GM18951 (cell line): ENCODE measurements at regions not wholly inside any gene's neighbourhood (a gene's known extent, or its start where the extent isn't known, plus 50 kb on each side); places are given as distances from the start of the nearest gene placed in this dataset.

Source experiments
- POLR2A ChIP-seq: IDR thresholded peaks from 4 replicates; pipeline ENCODE4 v1.6.1; 2011; ENCODE audit warnings: mild to moderate bottlenecking; ENCODE audit not compliant: insufficient read length, insufficient read depth; ENCODE audit errors: extremely low read depth
- in situ Hi-C: fragments of 300-500 bp; cut with MboI; formaldehyde crosslinking; loops from one replicate; pipeline ENCODE4 v1.12.0; 2022; ENCODE audit warnings: low sequenced_read_pairs, mixed read lengths, inconsistent platforms; ENCODE audit not compliant: unreplicated experiment

DNA sequence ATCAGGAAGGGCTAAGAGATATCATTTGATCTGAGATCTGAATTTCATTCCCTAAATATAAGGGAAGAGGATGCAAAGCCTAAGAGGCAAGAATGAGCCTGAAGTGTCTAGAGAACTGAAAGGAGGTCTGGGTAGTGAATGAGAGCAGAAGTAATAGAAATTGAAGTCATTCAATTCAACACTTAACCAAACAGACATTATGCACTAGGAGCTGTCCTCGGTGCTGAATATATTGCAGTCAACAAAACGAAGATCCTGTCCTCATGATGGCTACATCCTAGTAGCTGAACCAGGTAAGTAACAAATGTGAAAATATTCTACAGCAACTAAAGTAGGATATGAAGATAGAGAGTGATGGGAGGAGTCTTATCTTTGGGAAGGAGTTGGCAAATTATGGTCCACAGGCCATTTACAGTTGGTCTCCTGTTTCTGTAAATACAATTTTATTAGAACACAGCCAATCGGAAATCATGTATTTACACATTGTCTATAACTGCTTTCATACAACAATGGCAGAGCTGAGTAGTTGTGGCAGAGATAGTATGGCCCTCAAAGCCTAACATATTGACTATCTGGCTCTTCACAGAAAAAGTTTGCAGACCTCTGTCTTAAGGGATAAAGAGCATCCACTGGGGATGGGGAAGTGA is 192.9 kb upstream of the CADPS start:
- in situ Hi-C loops = no loop called here
- TF ChIP-seq POLR2A = no peak

DNA sequence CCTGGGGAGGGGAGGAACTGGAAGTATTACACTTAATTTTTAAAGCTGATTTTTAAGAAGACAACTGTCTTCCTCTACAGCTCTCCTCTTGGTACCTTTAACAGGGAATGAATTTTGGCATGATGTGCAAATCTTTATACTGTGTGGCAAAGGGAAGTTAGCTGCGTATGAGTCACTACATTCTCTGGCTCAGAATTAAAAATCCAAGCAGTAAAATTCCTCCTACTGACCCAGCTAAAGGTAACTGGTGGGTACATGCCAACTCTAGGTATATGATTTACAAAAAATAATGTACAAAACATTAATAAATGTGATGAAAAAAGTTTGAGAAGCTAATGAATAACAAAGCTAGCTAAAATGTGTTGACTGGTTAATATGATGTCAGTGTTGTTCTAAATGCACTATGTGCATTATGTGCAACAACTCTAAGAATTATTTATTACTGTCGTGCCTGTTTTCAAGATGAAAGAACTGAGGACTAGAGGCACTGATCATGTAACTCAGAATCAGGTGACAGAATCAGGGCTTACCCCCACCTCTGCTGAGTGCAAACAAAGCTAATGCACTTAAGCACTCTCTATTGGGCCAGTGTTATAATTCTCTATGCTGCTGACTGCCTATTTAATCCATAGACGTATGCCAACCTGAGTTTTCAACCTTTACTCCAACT is 194.7 kb upstream of the CADPS start:
- TF ChIP-seq POLR2A = no peak
- in situ Hi-C loops = no loop called here

DNA sequence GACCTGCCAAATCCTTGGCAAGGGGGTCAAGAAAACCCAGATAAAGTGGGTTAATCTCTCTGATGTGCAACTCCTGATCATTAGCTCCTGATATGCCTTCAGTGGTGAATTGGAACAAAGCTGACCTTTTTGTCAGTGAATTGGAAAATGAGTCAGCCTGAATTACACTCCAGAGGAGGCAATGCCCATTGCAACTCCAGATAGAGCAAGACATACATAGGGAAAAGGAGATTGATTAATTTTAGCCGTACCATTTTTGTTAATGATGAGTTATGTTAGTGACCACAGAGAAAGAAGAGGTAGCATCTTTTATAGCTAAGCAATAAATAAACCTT is 195.2 kb upstream of the CADPS start:
- TF ChIP-seq POLR2A = no peak

DNA sequence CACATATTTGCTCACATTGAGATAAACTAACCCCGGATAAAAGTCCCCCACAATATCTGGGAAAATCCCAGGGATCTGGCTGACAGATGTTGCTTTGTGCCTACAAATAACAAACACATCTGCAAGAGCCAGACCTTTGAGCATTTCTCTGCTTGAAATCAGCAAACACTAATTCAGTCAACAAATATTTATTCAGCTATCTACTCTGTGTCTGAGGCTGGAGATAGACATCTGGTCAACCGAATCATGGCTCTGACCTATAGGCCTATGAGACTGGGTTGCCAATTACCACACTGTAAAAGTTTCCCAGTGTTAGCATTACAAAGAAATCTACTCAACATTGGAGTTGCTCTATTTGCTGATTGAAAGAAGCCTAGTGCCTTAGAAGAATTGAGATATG is 201.1 kb upstream of the CADPS start:
- TF ChIP-seq POLR2A = no peak
- in situ Hi-C loops = no loop called here

More for the DNA sequence above, 195.2 kb upstream of the CADPS start:
- in situ Hi-C loops = no loop called here

DNA sequence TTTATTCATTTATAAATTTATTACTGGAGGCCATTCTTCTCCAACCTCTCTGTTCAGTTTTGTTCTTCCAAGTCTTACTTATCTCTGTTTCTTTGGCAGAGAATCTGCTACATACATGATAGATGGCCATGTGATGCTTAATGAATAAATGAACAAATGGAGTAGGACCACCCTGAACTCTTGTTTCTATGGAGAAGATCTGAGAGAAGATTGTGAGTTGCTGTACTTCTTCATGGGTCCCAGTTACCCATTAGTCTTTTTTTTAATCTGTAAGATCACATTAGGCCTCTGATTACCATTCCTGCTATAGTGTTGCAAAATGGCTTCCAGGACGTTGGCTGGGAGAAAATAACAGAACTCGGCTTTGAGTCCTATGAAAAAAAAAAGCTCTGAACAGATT is 191.9 kb upstream of the SYNPR start:
- in situ Hi-C loops = no loop called here
- no peak for TF ChIP-seq POLR2A

DNA sequence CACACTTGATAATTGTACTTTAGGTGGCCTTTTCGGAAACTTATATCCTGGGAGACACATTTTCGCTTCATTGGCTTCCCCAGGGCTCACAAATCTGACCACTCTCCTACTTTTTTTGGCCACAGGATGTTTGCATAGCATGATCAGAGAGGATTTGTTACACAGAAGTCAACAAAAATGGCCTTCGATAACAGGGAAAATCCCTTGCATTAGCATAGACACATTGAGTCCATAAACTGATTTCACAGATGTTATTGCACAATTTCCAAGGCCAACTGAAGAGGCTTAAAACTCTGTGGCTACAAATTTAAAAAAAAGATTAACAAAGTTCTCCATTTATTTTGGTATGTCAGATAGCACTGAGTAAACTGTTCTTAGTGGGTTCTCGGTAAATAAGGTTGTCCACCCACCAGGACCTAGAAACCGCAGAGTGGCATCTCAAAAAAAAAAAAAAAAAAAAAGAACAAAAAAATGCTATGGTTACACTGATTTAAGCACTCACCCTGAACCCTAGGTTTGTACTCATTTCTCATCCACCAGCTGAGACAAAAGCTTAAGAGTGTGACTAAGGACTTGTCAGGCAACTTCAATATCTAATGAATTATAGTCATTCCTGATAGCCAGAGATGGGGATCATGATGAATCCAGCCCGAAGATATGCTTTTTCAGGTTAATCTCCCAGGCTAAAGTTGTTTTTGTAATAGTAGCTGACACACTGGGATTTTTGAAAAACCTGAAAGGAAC is 188.9 kb upstream of the SYNPR start:
- no peak for TF ChIP-seq POLR2A
- in situ Hi-C loops = no loop called here

DNA sequence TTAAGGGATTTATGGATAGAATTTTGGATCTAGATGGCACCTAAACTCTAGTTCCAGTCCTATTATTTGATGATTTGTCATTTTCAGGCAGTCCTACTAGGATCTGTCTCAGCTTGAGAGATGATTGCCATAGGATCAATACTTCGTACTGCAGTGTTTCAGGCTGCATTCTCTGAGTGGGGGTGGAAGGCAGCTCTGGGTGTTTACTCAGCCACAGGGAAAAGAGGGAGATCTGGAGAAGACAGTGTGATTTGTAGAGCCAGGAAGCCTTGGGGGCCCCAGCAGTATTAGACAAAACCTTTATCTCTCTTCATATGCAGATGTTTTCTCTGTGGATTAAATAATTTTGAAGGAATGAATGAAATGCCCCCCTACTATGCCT is 188.4 kb upstream of the SYNPR start:
- in situ Hi-C loops = no loop called here
- TF ChIP-seq POLR2A = no peak

DNA sequence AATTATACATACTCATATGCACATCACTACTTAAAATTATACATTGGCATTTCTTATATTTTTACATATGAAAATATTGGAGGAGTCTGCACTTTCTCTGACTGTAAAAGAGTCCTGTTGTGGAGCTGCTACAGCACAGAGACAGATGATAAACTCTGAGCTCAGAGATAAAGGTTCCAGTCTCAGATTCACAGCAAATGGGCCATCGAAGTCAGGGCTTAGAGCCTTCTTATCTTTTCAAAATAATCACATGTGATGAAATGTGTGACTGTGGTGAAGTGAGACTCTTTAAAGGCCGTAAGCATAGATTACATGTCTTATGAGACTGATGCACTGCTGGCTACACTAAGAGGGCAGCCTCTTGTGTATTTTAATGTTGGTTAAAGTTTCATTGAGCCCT is 187.5 kb upstream of the SYNPR start:
- no peak for TF ChIP-seq POLR2A
- in situ Hi-C loops = no loop called here

DNA sequence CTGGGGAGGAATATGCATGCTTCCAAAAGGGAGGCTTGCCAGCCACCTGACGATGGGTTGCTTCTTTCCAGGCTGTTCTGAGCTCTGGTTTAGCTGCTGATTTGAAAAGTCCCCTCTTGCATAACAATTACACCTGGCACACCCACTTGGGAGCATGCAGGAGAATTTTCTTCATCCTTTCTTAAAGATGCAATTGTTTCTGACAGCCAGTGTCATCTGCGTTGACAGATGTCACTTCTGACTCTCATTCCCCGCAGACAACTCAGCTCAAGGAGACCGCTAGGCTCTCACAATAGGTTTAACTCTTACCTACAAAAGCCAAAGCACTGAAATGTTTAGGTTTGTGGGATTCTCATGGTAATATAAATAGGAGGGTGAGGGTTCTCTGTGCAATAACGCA is 185.6 kb upstream of the SYNPR start:
- in situ Hi-C loops = no loop called here
- TF ChIP-seq POLR2A = no peak

DNA sequence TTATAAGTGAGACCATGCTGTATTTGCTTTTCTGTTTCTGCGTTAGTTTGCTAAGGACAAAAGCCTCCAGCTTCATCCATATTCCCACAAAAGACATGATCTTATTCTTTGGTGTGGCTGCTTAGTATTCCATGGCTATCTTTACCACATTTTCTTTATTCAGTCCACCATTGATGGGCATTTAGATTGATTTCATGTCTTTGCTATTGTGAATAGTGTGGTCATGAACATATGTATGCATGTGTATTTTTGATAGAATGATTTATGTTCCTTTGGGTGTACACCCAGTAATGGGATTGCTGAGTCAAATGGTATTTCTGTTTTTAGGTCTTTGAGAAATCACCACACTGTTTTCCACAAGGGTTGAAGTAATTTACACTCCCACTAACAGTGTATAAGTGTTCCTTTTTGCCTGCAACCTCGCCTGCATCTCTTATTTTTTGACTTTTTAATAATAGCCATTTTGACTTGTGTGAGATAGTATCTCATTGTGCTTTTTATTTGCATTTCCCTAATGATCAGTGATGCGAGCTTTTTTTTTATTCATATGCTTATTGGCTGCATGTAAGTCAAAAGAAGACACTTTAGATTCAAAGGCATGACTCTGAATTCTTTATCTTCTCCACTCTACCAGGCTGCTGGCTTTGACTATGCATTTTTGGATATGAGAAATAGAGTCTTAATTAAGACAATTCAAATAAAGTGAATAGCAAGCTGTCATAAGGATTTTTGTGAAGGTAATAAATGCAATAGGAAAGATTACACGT is 183.3 kb upstream of the SYNPR start:
- in situ Hi-C loops = no loop called here
- TF ChIP-seq POLR2A = no peak

DNA sequence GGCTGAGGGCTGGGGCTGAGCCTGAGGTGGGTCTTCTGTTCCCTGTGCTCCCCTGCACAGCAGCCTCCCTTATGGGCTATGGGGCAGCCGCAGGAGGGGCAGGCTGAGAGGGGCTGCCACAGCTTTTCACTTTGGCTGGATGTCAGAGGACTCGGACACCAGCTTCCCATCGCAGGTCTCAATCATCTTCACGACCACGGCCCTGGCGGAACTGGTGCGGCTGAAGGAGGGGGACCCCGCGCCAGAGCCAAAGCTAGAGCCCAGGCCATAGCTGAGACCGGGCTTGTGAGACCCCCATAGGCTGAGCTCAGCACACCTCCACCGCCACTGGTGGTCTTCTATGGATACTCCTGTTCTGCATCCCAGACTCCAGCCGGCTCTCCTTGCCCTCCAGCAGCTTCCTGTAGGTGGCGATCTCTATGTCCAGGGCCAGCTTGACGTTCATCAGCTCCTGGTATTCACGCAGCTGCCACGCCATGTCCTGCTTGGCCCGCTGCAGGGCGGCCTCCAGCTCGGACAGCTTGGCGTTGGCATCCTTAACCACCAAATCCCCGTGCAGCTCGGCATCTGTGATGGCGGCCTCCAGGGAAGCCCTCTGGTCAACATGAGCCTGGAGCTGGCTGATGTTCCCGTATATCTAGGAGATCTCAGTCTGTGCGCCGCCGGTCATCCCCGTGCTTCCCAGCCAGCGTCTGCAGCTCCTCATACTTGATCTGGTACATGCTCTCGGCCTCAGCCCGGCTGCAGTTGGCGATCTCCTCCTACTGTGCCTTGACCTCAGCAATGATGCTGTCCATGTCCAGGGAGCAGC is 181.7 kb upstream of the SYNPR start:
- in situ Hi-C loops = no loop called here
- TF ChIP-seq POLR2A = no peak

DNA sequence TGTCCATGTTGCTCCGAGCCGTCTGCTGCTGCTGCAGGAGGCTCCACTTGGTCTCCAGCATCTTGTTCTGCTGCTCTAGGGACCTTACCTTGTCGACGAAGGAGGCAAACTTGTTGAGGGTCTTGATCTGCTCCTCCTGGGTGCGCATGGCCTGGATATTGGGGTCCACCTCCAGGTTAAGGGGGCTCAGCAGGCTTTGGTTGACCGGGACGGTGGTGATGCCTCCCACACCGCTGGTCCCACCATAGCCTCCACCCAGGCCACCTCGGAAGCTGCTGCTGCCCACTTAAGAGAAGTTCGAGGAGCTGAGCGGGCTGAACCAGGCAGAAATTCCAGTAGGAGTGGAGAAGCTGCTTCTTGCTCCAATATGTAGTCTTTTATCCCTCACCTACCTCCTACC is 180.7 kb upstream of the SYNPR start:
- in situ Hi-C loops = no loop called here
- TF ChIP-seq POLR2A = no peak

DNA sequence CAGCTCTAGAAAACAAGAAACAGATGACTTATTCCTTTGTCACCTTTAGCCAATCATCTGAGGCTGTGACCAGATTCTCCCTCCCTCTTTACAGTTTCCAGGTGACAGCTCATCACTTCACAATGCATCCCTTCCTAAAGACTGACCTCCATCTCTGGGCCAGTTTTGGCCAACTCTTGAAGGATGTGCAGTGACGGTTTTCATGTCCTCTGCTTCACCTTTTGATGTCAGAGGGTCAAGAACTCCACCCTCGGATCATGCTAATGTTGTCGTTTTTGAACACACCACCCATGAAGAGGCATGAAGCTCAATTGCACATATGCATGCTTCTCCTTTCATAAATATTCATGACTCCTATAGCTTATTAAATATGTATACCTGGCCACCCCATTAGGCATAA is 161.2 kb upstream of the SYNPR start:
- TF ChIP-seq POLR2A = no peak
- in situ Hi-C loops = no loop called here
